GM23248 (cell line): ENCODE measurements at regions not wholly inside any gene's neighbourhood (a gene's known extent, or its start where the extent isn't known, plus 50 kb on each side); places are given as distances from the start of the nearest gene placed in this dataset.

Experiments used
- EZH2 ChIP-seq: fragments of 200-600 bp; sonication (generic); IDR thresholded peaks from 2 replicates; pipeline ENCODE4 v1.6.1; 2018; ENCODE audit warnings: antibody characterized with exemption, mild to moderate bottlenecking; ENCODE audit not compliant: insufficient read depth, poor library complexity, severe bottlenecking
- EZH2phosphoT487 ChIP-seq: fragments of 200-600 bp; sonication (generic); IDR thresholded peaks from 2 replicates; pipeline ENCODE4 v1.6.1; 2018; ENCODE audit warnings: antibody characterized with exemption, moderate library complexity, mild to moderate bottlenecking, low read depth; ENCODE audit not compliant: insufficient read depth

- no peak for TF ChIP-seq EZH2
- TF ChIP-seq EZH2phosphoT487, result no peak
These were observed 51.2 kb upstream of the SGCE start for GRCh38 chr7:94706996-94707740.
